Aorta (tissue), 5 donors: ENCODE measurements at regions not wholly inside any gene's neighbourhood (a gene's known extent, or its start where the extent isn't known, plus 50 kb on each side); places are given as distances from the start of the nearest gene placed in this dataset.

ENCODE experiments used
- ATAC-seq: fragments of 200-7000 bp; cut with Tn5 transposase; one replicate; pipeline ENCODE4 v1.9.1; 2022; ENCODE audit warnings: moderate library complexity; ENCODE audit not compliant: low FRiP score
- DNase-seq, 2 donors: peaks; one replicate each; pipeline ENCODE4 v3.0.0-alpha.2; 2020
- H3K27ac ChIP-seq, 2 donors: one replicate each; pipeline ENCODE4 v1.5.1; 2013; ENCODE audit warnings: low read length in 2 of 2, mild to moderate bottlenecking in 2 of 2, moderate library complexity in 2 of 2, control low read depth in 1 of 2, inconsistent platforms in 1 of 2, low read depth in 1 of 2
- H3K27me3 ChIP-seq, 2 donors: one replicate each; pipeline ENCODE4 v1.6.1; 2013; ENCODE audit warnings: control low read depth in 1 of 2, low read length in 1 of 2, mild to moderate bottlenecking in 1 of 2, moderate library complexity in 1 of 2; ENCODE audit not compliant: insufficient read depth in 2 of 2, control insufficient read depth in 1 of 2
- H3K36me3 ChIP-seq, 2 donors: one replicate each; pipeline ENCODE4 v1.6.1; 2013; ENCODE audit warnings: control low read depth in 1 of 2, low read length in 1 of 2, mild to moderate bottlenecking in 1 of 2; ENCODE audit not compliant: insufficient read depth in 2 of 2, control insufficient read depth in 1 of 2
- H3K4me1 ChIP-seq, 2 donors: one replicate each; pipeline ENCODE4 v1.6.1; 2013; ENCODE audit warnings: low read length in 2 of 2, control low read depth in 1 of 2, mild to moderate bottlenecking in 1 of 2, moderate library complexity in 1 of 2; ENCODE audit not compliant: insufficient read depth in 2 of 2, control insufficient read depth in 1 of 2
- H3K4me3 ChIP-seq, 2 donors: one replicate each; pipeline ENCODE4 v1.5.1; 2013; ENCODE audit warnings: low read length in 2 of 2, control low read depth in 1 of 2, mild to moderate bottlenecking in 1 of 2
- H3K9me3 ChIP-seq: one replicate; pipeline ENCODE4 v1.6.1; 2013; ENCODE audit warnings: mild to moderate bottlenecking, low read length; ENCODE audit not compliant: control insufficient read depth
- whole genome bisulfite sequencing, 2 donors: extraction: QIAGEN DNeasy Blood & Tissue Kit; methylation state at CpG; one replicate each; pipeline ENCODE4 v1.1.7; 2013; 5-methylcytosine and 5-hydroxymethylcytosine counted together
- intact Hi-C, 2 donors: fragments of 100-400 bp; cut with DNase I; formaldehyde crosslinking; loops; one replicate each; pipeline versions ENCODE4 v1.14.2 to v1.15.0; 2022
- donor health status: healthy with polysubstance abuse.
- donor health status: Bipolar disorder and iron deficiency.
- donor health status: DM: no; HTN: no; CAD: no.
- donor health status: DM: no; HTN: no; CAD: no.
- donor health status: DM: yes; HTN: yes; CAD: no.

- intact Hi-C loops = no loop called here
- no peak for ATAC-seq
- no peak for DNase-seq
- H3K4me1 ChIP-seq = no peaks in the 10 kb centered on the region
- no peaks in the 10 kb centered on the region for H3K27me3 ChIP-seq
- H3K9me3 ChIP-seq = no peaks in the 10 kb centered on the region
- no peak overlapping the region for H3K4me3 ChIP-seq
- 83 to 93% methylated on average over 1 of the region's 1 CpG for WGBS, 2 donors
- no peak overlapping the region for H3K27ac ChIP-seq
- H3K36me3 ChIP-seq = no peaks in the 10 kb centered on the region
Measured at GRCh38 chr1:74818241-74818640, 85.3 kb downstream of the TYW3 start.

GRCh38 chr1:74818661-74819456 lies 85.9 kb downstream of the TYW3 start:
- DNase-seq (no peak), ATAC-seq (no peak)
- Histone ChIP-seq H3K9me3 (no peaks in the 10 kb centered on the region), H3K4me1 (no peaks in the 10 kb centered on the region), H3K36me3 (no peaks in the 10 kb centered on the region), H3K4me3 (no peak overlapping the region), H3K27me3 (no peaks in the 10 kb centered on the region), H3K27ac (no peak overlapping the region)
- 78 to 83% methylated on average over 6 of the region's 6 CpGs for WGBS, 2 donors
- intact Hi-C loops = no loop called here

DNA sequence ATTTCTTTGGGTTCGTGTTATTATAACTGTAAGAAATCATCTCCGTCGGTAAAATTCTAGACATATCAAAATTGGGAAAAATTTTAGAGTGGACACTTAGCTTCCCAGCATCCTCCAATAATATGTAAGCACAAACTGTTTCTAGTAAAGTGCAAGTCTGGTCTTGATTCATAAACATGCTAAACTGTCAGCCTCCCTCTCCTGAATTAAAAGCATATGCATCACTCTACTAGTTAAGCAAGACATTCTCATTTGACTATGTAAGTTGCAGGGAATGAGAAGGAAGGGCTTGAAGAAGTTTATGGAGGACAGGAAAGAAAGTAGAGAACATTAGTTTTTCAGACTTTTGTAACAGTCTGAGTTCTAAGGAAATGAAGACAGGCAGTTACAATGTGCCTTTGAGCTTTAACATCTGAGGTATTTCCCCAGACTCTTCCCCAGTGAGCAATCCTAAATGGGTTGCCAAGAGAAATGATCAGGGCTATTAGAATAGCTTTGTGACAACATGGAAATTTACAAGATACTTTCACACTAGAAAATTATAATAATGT lies 90.0 kb downstream of the TYW3 start:
- DNase-seq (no peak), ATAC-seq (no peak)
- H3K4me1 ChIP-seq = no peaks in the 10 kb centered on the region
- no peaks in the 10 kb centered on the region for H3K27me3 ChIP-seq
- no peak overlapping the region for H3K27ac ChIP-seq
- H3K9me3 ChIP-seq = no peaks in the 10 kb centered on the region
- 74 to 78% methylated on average over 3 of the region's 3 CpGs for WGBS, 2 donors
- H3K36me3 ChIP-seq = no peaks in the 10 kb centered on the region
- intact Hi-C loops = no loop called here
- no peak overlapping the region for H3K4me3 ChIP-seq

GRCh38 chr1:74824497-74825107 lies 91.7 kb downstream of the TYW3 start:
- no peaks in the 10 kb centered on the region for H3K4me1 ChIP-seq
- H3K4me3 ChIP-seq = no peak overlapping the region
- H3K9me3 ChIP-seq = no peaks in the 10 kb centered on the region
- no peak overlapping the region for H3K27ac ChIP-seq
- 78 to 84% methylated on average over 4 of the region's 4 CpGs for WGBS, 2 donors
- DNase-seq (no peak), ATAC-seq (no peak)
- intact Hi-C loops = no loop called here
- no peaks in the 10 kb centered on the region for H3K36me3 ChIP-seq
- no peaks in the 10 kb centered on the region for H3K27me3 ChIP-seq

DNA sequence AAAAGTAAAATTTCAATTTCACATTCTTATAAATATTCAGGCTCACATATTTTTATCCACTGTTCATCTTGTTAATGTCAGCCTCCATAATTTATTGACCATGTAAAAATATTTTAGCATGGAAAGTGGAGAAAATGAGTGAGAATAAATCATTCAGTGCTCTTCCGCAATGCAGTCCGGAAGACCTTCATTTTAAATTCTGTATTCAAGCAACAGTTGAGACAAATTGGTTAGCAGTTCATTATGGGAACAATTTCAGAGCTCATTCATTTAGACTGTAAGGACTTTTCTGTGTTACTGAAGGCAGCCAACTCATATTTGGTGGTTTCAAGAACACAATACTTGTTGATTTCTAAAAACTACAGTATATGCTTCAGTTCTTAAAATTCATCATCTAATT lies 97.8 kb downstream of the TYW3 start:
- WGBS, 2 donors = 18 to 46% methylated on average over 2 of the region's 2 CpGs
- no peak for ATAC-seq
- intact Hi-C loops = loop anchor here in 1 of 2 donors (10.0 kb wide), 1 partner anchor 1004 kb away; no protein-coding TSS in a partner anchor

GRCh38 chr1:74834261-74834660 lies 101.3 kb downstream of the TYW3 start:
- DNase-seq (no peak), ATAC-seq (no peak)
- Histone ChIP-seq H3K36me3 (no peaks in the 10 kb centered on the region), H3K27me3 (no peaks in the 10 kb centered on the region), H3K4me1 (no peaks in the 10 kb centered on the region), H3K4me3 (no peak overlapping the region), H3K27ac (no peak overlapping the region), H3K9me3 (no peaks in the 10 kb centered on the region)
- intact Hi-C loops = loop anchor here in 1 of 2 donors (10.0 kb wide), 1 partner anchor 1001 kb away; no protein-coding TSS in a partner anchor

More for the DNA sequence above, 97.8 kb downstream of the TYW3 start:
- Histone ChIP-seq H3K9me3 (no peaks in the 10 kb centered on the region), H3K4me3 (no peak overlapping the region), H3K27ac (no peak overlapping the region), H3K27me3 (no peaks in the 10 kb centered on the region), H3K4me1 (no peaks in the 10 kb centered on the region), H3K36me3 (no peaks in the 10 kb centered on the region)
- DNase-seq = no peak

DNA sequence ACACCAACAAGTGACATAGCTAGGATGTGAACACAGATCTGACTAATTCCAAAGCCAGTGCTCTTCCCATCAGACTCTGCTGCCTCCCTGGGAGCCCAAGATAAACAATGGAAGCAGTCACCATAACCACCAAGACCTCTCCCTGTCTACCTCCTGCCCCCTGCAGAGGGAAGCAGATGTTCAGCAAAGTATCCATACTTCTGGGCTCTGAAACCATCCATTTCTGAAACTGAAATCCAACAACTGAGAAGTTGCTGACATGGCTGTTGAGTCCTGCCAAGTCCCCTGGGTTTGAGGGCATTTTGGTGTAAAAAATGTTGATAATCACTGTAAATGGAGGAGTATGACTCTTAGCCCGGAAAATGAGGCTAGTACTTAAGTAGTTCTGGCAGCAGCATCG lies 102.1 kb downstream of the TYW3 start:
- intact Hi-C loops = loop anchor here in 1 of 2 donors (10.0 kb wide), 1 partner anchor 1000 kb away; no protein-coding TSS in a partner anchor
- no peak for DNase-seq
- Histone ChIP-seq H3K27ac (no peak overlapping the region), H3K4me1 (no peaks in the 10 kb centered on the region), H3K27me3 (no peaks in the 10 kb centered on the region), H3K36me3 (no peaks in the 10 kb centered on the region), H3K4me3 (no peak overlapping the region), H3K9me3 (no peaks in the 10 kb centered on the region)
- ATAC-seq = no peak
- 78 to 80% methylated on average over 2 of the region's 2 CpGs for WGBS, 2 donors

- 68 to 70% methylated on average over 3 of the region's 3 CpGs for WGBS, 2 donors
- intact Hi-C loops = no loop called here
- no peak for DNase-seq
Measured at GRCh38 chr1:74842726-74843125, 109.8 kb downstream of the TYW3 start.

GRCh38 chr1:74847715-74848114 lies 114.8 kb downstream of the TYW3 start:
- no peak overlapping the region for H3K27ac ChIP-seq
- H3K27me3 ChIP-seq = no peaks in the 10 kb centered on the region
- no peak overlapping the region for H3K4me3 ChIP-seq
- no peaks in the 10 kb centered on the region for H3K4me1 ChIP-seq
- ATAC-seq (no peak), DNase-seq (no peak)
- H3K9me3 ChIP-seq = peaks cover 2% of the 10 kb centered on the region
- 27 to 31% methylated on average over 3 of the region's 3 CpGs for WGBS, 2 donors
- intact Hi-C loops = no loop called here
- no peaks in the 10 kb centered on the region for H3K36me3 ChIP-seq

More at GRCh38 chr1:74842726-74843125, 109.8 kb downstream of the TYW3 start:
- no peaks in the 10 kb centered on the region for H3K36me3 ChIP-seq
- peaks cover 2% of the 10 kb centered on the region for H3K9me3 ChIP-seq
- H3K4me1 ChIP-seq = no peaks in the 10 kb centered on the region
- no peak overlapping the region for H3K27ac ChIP-seq
- no peak for ATAC-seq
- H3K4me3 ChIP-seq = no peak overlapping the region
- no peaks in the 10 kb centered on the region for H3K27me3 ChIP-seq
